ENCODE measurements at regions not wholly inside any gene's neighbourhood (a gene's known extent, or its start where the extent isn't known, plus 50 kb on each side); places are given as distances from the start of the nearest gene placed in this dataset.
"Not testable (repeated sequence)": the region's sequence is repeated elsewhere in the genome, so short reads cannot be mapped to it uniquely, and the experiment has no call there.

DNA sequence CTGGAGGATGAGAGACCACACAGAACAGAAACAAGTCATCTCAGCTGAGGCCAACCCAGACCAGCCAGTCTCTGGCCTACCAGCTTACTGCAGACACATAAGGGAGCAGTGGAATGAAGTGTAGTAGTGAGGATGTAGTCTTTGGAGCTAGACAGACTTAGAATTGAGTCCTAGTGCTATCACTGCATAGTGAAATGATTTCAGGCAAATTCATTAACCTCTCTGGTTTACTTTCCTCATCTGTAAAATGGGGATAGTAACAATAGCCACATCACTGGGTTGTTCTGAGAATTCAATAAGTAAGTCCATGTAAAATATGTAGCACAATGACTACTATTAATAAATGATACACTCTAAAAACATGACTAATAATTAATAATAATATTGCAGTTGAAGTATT, 383.8 kb downstream of the DLEU7 start:
- Mint-ChIP-seq H3K4me3 (no peak overlapping the region), H3K4me1 (ENCODE audit: low read depth) (no peaks in the 10 kb centered on the region), H3K9me3 (no peaks in the 10 kb centered on the region), H3K27ac (no peak overlapping the region), H3K36me3 (ENCODE audit: low read depth) (no peaks in the 10 kb centered on the region), H3K27me3 (ENCODE audit: low read depth) (no peaks in the 10 kb centered on the region)
- intact Hi-C loops (cut with micrococcal nuclease): no loop called here
- no peak for DNase-seq
- CTCF ChIA-PET: no interaction called here

DNA sequence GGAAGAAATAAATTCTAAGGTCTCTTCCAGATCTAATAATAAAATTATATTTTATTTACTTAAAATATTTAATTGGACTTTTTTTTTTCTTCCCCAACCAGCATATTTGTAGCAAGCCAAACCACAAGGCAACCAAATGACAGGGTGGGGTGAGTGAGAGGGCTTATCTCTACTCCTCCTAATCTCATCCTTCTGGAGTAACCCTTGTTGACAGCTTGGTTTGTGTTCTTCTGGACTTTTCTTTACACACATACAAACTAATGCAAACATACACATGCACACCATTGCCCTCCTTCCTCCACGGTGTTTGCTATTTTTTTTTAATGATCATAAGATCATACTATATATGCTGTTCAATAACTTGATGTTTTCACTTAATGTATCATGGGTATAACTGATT, 383.1 kb downstream of the DLEU7 start:
- no peaks in the 10 kb centered on the region for H3K4me1 Mint-ChIP-seq (ENCODE audit: low read depth)
- H3K27ac Mint-ChIP-seq: no peak overlapping the region
- H3K36me3 Mint-ChIP-seq (ENCODE audit: low read depth): no peaks in the 10 kb centered on the region
- CTCF ChIA-PET: no interaction called here
- no peaks in the 10 kb centered on the region for H3K9me3 Mint-ChIP-seq
- intact Hi-C loops (cut with micrococcal nuclease): no loop called here
- no peak overlapping the region for H3K4me3 Mint-ChIP-seq
- no peaks in the 10 kb centered on the region for H3K27me3 Mint-ChIP-seq (ENCODE audit: low read depth)
- no peak for DNase-seq

DNA sequence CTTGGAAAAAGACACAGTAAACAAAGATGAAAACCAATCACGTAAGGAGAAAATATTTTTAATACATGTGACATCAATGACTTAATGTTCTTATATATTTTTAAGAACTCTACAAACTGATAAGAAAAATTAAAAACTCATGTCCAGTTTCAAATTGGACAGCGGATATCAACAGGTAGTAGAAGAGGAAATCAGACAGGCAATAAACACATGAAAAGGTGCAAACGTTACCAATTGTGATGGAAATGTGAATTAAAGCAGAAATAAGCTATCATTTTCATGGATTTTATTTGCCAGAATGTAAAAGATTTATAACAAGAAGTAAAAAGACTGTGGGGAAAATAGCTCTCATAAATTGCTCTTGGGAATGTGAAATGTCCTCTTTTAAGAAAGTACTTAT, 382.3 kb downstream of the DLEU7 start:
- no peak overlapping the region for H3K4me3 Mint-ChIP-seq
- no peaks in the 10 kb centered on the region for H3K27me3 Mint-ChIP-seq (ENCODE audit: low read depth)
- no peaks in the 10 kb centered on the region for H3K4me1 Mint-ChIP-seq (ENCODE audit: low read depth)
- no peaks in the 10 kb centered on the region for H3K9me3 Mint-ChIP-seq
- no peaks in the 10 kb centered on the region for H3K36me3 Mint-ChIP-seq (ENCODE audit: low read depth)
- DNase-seq: no peak
- CTCF ChIA-PET: interaction anchor here (0.6 kb wide), 1 partner anchor 126 kb away, joined by 4 read pairs; no protein-coding TSS in a partner anchor
- intact Hi-C loops (cut with micrococcal nuclease): no loop called here
- no peak overlapping the region for H3K27ac Mint-ChIP-seq

DNA sequence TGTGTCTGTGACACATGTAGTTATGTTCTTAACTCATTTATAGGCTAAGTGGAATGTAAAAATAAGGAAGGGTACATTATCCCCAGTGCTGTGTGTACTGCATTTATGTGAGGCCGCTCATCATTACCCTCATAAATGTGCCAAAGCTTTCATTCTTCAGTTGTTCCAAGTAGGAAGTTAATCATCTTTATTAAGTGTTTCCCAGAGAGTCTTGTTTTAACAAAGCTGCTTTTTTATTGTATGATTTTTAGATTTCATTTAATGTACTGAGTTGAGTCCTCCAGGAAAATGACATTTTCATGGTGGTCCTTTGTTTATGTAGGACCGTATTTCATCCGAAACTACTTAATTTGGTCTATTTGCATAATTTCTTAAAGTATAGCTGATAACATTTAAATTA, 379.8 kb downstream of the DLEU7 start:
- Mint-ChIP-seq H3K4me1 (ENCODE audit: low read depth) (no peaks in the 10 kb centered on the region), H3K9me3 (no peaks in the 10 kb centered on the region), H3K4me3 (no peak overlapping the region), H3K27me3 (ENCODE audit: low read depth) (peaks cover 1% of the 10 kb centered on the region), H3K36me3 (ENCODE audit: low read depth) (no peaks in the 10 kb centered on the region), H3K27ac (no peak overlapping the region)
- DNase-seq: no peak
- CTCF ChIA-PET: no interaction called here
- intact Hi-C loops (cut with micrococcal nuclease): no loop called here

DNA sequence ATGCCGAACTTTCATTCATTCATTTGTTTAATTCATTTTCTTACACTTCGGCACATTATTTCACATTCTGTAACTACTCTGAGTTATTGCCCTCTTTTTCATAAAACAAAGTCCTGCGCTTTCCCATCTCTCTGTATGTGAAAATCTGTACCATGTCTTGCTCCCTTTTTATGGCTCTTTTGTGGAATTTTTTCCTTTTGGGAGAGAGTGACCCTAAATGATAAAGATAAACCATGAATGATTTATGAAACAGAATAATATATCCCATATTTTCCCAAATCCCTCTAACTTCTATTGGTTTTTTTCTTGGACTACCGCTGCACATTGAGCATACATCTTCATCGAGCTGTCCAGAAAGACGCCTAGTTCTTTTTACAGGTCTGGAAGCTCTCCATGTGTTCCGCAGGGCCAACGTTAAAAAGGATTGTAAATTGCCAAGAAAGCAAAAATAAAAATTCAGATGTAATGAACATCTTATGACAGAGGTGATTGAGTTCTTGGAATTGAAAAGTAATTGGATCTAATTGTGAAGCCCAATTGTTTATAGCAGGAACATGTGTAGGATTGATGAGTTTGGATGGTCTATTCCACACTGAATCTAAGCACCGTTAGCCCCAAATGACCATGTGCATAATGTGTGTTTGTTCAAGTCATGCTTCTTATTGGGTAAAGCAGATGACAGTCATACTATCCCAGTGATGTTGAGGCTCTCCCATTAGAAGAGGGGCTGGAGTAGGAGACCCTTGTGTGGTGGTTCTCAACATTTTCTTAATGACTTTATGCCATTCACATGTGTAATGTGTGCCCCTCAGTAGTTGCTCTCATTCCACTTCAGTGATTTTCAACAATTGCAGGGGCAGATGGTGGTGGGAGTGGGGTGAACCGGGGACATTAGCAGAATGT, 378.9 kb downstream of the DLEU7 start:
- Mint-ChIP-seq H3K27me3 (ENCODE audit: low read depth) (peaks cover 6% of the 10 kb centered on the region), H3K36me3 (ENCODE audit: low read depth) (no peaks in the 10 kb centered on the region), H3K27ac (no peak overlapping the region), H3K9me3 (no peaks in the 10 kb centered on the region), H3K4me3 (no peak overlapping the region), H3K4me1 (ENCODE audit: low read depth) (no peaks in the 10 kb centered on the region)
- no peak for DNase-seq
- intact Hi-C loops (cut with micrococcal nuclease): no loop called here
- CTCF ChIA-PET: no interaction called here

DNA sequence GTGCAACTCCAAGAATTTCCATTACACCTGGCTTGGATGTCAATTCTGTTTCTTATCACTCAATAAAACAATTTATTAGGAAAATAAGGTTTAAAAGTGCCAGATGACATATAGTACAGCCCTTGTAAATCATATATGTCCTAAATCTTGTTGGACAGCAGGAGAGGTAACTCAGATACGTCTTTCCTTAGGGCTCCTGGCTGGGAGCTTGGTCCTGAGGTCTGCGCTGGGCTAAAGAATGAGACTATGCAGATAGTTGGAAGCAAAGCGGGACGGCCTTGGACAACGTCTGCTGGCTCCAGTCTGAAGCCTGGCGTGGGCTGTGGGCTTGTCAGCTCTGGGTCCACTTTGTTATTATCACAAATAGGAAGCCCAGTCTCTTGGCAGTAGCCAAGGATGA, 377.0 kb downstream of the DLEU7 start:
- CTCF ChIA-PET: no interaction called here
- no peaks in the 10 kb centered on the region for H3K4me1 Mint-ChIP-seq (ENCODE audit: low read depth)

DNA sequence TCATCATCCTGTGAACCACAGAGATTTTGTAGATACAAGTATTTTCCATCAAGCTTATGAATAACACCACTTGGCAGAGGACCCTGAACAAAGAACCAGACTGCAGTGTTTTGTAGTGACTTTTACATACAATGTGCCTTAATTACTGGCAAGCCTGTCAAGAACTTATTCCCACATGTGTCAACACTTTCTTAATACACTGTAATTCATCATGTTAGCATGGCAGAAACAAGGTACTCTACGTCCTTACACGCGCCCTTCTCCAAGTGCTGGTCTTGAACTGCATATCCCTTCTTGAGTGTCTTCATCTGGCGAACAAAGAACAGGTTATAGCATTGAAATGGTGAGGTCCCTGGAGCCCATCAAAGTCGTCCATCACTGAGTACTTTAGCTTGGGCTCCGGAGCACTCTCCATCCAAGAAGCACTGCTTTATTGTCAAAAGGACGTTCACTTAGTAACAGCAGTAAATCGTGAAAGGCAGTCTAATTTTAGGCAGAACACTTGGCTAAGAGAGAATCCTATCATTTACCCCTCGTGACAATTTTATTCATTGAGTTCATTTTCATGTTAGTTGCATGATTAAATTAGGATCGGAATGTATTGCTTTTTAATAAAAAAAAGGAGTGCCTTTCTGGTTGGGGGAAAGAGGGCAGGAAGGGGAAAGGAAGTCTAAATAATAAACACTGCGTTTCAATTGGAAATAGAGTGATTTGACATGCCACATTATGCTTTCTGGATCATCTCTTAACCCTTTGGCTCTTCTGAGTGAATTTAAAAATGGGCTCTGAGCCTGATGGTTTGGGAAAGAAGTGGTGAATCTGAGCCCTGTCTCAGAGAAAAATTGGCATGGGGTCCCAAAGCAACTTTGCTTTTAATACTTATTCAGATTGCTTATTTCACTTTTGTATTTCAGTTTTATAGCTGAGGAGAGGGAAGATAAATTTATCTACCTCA, 376.1 kb downstream of the DLEU7 start:
- H3K27ac Mint-ChIP-seq: no peak overlapping the region

More for the DNA sequence above, 377.0 kb downstream of the DLEU7 start:
- no peak for DNase-seq
- intact Hi-C loops (cut with micrococcal nuclease): no loop called here
- Mint-ChIP-seq H3K9me3 (no peaks in the 10 kb centered on the region), H3K27ac (no peak overlapping the region), H3K4me3 (no peak overlapping the region), H3K36me3 (ENCODE audit: low read depth) (no peaks in the 10 kb centered on the region), H3K27me3 (ENCODE audit: low read depth) (peaks cover 6% of the 10 kb centered on the region)

DNA sequence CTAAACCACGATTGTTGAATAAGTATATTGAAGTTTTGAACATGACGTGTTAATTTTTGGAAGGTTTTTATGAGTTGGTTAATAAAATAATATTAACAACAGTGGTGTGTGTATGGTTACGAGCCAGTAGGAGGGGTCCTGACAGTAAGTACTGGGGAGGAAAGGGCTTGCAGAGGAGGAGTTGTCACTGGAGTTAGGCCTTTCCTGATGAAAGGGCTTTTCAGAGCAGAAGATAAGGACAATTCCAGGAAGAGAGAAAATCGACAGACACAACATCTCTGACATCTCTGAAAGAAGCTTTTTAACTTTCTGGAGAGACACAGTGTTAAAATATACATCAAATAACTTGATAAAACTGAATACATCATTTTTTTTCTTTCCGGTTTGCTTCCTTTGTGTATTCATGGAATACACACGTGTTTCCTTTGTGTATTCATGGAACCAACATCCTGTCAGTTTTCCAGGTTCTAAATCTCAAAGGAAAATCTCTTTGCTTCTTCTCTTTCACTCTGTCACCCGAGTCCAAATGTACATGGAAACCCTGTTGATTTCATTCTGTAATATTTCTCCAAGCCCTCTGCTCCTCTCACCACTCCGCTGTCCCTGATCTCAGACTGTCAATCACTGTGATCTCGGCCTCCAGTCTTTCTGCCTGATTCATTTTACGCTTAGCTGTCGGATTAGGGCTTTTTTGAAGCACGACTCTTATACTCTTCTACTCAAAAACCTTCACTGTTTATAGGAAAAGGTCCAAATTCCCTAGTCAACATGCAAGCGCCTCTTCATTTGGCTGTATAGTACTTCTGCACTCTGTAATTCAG, 374.4 kb downstream of the DLEU7 start:
- Mint-ChIP-seq H3K27ac (no peak overlapping the region), H3K9me3 (no peaks in the 10 kb centered on the region), H3K36me3 (ENCODE audit: low read depth) (no peaks in the 10 kb centered on the region), H3K27me3 (ENCODE audit: low read depth) (peaks cover 6% of the 10 kb centered on the region), H3K4me1 (ENCODE audit: low read depth) (no peaks in the 10 kb centered on the region), H3K4me3 (no peak overlapping the region)
- no peak for DNase-seq
- intact Hi-C loops (cut with micrococcal nuclease): no loop called here
- CTCF ChIA-PET: no interaction called here

More for the DNA sequence above, 376.1 kb downstream of the DLEU7 start:
- DNase-seq: no peak
- Mint-ChIP-seq H3K27me3 (ENCODE audit: low read depth) (peaks cover 6% of the 10 kb centered on the region), H3K36me3 (ENCODE audit: low read depth) (no peaks in the 10 kb centered on the region), H3K9me3 (no peaks in the 10 kb centered on the region), H3K4me3 (no peak overlapping the region), H3K4me1 (ENCODE audit: low read depth) (no peaks in the 10 kb centered on the region)
- intact Hi-C loops (cut with micrococcal nuclease): no loop called here
- CTCF ChIA-PET: no interaction called here

DNA sequence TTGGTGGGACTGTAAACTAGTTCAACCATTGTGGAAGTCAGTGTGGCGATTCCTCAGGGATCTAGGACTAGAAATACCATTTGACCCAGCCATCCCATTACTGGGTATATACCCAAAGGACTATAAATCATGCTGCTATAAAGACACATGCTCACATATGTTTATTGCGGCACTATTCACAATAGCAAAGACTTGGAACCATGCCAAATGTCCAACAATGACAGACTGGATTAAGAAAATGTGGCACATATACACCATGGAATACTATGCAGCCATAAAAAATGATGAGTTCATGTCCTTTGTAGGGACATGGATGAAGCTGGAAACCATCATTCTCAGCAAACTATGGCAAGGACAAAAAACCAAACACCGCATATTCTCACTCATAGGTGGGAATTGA, 370.4 kb downstream of the DLEU7 start:
- H3K4me1 Mint-ChIP-seq (ENCODE audit: low read depth); DNase-seq; intact Hi-C loops (cut with micrococcal nuclease); H3K36me3 Mint-ChIP-seq (ENCODE audit: low read depth); H3K27me3 Mint-ChIP-seq (ENCODE audit: low read depth); H3K4me3 Mint-ChIP-seq; H3K9me3 Mint-ChIP-seq; H3K27ac Mint-ChIP-seq; CTCF ChIA-PET: not testable (repeated sequence)

DNA sequence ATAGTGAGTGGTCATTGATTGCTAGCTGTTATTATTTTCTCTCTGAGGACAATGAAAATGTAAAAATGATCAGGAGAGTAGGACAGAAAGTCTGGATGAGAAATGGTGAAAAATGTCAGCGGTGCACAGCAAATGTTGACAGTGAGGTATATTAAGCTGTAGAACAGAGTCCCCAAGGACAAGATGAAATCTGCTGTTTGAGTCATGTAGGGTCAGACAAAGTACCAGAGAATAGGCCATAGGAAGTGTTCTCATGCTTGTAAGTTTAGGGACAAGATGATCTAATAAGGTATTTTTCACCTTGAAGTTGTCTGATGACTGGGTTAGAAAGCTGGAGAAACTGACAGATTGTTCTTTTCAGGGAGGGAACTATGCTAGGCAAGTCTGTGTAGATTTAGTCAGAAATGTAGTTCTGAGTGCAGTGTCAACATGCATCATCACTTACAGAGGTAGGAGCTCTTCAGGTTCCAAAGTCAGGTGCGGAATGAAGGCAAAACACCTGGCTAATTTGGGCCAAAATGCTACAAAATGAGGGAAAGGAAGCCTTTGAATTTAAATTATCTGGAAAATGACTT, 369.3 kb downstream of the DLEU7 start:
- no peak overlapping the region for H3K4me3 Mint-ChIP-seq
- no peaks in the 10 kb centered on the region for H3K4me1 Mint-ChIP-seq (ENCODE audit: low read depth)
- intact Hi-C loops (cut with micrococcal nuclease): no loop called here
- H3K27me3 Mint-ChIP-seq (ENCODE audit: low read depth): peaks cover 2% of the 10 kb centered on the region
- H3K27ac Mint-ChIP-seq: no peak overlapping the region
- CTCF ChIA-PET: interaction anchor here (1.0 kb wide), 1 partner anchor 498 kb away, joined by 3 read pairs; no protein-coding TSS in a partner anchor
- no peaks in the 10 kb centered on the region for H3K9me3 Mint-ChIP-seq
- H3K36me3 Mint-ChIP-seq (ENCODE audit: low read depth): no peaks in the 10 kb centered on the region
- no peak for DNase-seq

DNA sequence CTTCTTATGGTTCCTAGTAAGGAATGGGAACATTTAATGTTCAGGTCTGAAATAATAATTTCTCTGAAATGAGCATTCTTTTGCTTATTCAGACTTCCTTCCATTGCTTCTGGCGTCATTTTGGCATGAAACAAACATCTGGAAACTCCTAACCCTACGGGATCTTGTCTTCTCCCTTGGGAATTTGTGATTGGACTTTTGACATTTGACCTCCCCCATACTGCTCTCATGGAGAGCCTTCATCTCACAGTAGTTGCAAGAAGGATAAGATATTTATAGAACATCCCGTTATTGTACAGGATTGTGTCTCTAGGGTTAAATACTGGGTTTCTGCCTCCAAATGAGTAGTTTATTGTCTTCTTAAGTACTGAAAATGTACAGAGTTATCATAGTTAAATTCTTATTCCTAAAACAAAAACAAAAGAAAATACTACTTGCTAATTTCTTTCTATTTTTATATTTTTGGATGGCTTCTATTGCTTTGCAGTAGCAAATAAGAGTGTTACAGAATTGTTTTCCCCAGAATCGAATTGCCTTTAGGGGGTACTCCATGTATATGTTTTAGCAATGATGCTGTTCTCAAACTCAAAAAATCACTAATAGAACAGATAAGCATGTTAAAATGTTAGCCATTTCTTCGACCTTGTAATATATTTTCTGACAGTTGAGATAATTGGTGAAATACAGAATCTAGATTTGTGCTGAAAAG, 366.8 kb downstream of the DLEU7 start:
- Mint-ChIP-seq H3K4me1 (ENCODE audit: low read depth) (no peaks in the 10 kb centered on the region), H3K27me3 (ENCODE audit: low read depth) (no peaks in the 10 kb centered on the region), H3K4me3 (no peak overlapping the region), H3K9me3 (no peaks in the 10 kb centered on the region), H3K36me3 (ENCODE audit: low read depth) (no peaks in the 10 kb centered on the region), H3K27ac (no peak overlapping the region)
- CTCF ChIA-PET: no interaction called here
- DNase-seq: no peak
- intact Hi-C loops (cut with micrococcal nuclease): no loop called here
